ENCODE measurements at regions not wholly inside any gene's neighbourhood (a gene's known extent, or its start where the extent isn't known, plus 50 kb on each side); places are given as distances from the start of the nearest gene placed in this dataset.

- WGBS (ENCODE audit: insufficient coverage, insufficient read length), result no CpG with 5 or more reads among the region's 12 CpGs
- H3K27me3 ChIP-seq (ENCODE audit: control insufficient read depth, insufficient read depth, low read length), result no peaks in the 10 kb centered on the region
- no peaks in the 10 kb centered on the region for H3K36me3 ChIP-seq (ENCODE audit: control insufficient read depth, insufficient read depth, low read length)
- no peak overlapping the region for H3K4me3 ChIP-seq (ENCODE audit: low read length)
- H3K27ac ChIP-seq (ENCODE audit: low read length), result no peak overlapping the region
- peaks cover 9% of the 10 kb centered on the region for H3K4me1 ChIP-seq (ENCODE audit: control insufficient read depth, insufficient read depth, low read length)
- no peaks in the 10 kb centered on the region for H3K9me3 ChIP-seq (ENCODE audit: control insufficient read depth, insufficient read depth, low read length)
- no peak for DNase-seq (ENCODE audit: low read depth, low spot score)
These were observed 109.1 kb upstream of the ID2 start for GRCh38 chr2:8572712-8573233.

- Histone ChIP-seq H3K27me3 (ENCODE audit: control insufficient read depth, insufficient read depth, low read length) (no peaks in the 10 kb centered on the region), H3K27ac (ENCODE audit: low read length) (no peak overlapping the region), H3K4me1 (ENCODE audit: control insufficient read depth, insufficient read depth, low read length) (peaks cover 9% of the 10 kb centered on the region), H3K9me3 (ENCODE audit: control insufficient read depth, insufficient read depth, low read length) (no peaks in the 10 kb centered on the region), H3K4me3 (ENCODE audit: low read length) (no peak overlapping the region), H3K36me3 (ENCODE audit: control insufficient read depth, insufficient read depth, low read length) (no peaks in the 10 kb centered on the region)
- DNase-seq (ENCODE audit: low read depth, low spot score), result no peak
- WGBS (ENCODE audit: insufficient coverage, insufficient read length), result no CpG with 5 or more reads among the region's 22 CpGs
These were observed 108.5 kb upstream of the ID2 start for GRCh38 chr2:8573234-8573941.

DNA sequence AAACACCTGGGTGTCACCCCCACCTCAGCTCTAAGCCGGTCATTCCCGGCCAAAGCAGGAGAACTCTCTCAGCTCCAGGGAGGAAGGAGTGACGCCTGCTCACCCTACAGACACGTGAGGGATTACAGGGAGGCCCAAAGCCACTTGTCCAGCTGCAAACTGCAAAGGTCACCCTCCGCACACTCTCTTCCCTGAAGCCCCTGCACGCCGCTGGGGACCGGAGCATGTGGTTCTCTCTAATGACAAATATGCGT lies 108.0 kb upstream of the ID2 start:
- Histone ChIP-seq H3K27ac (ENCODE audit: low read length) (no peak overlapping the region), H3K36me3 (ENCODE audit: control insufficient read depth, insufficient read depth, low read length) (no peaks in the 10 kb centered on the region), H3K9me3 (ENCODE audit: control insufficient read depth, insufficient read depth, low read length) (no peaks in the 10 kb centered on the region), H3K4me3 (ENCODE audit: low read length) (no peak overlapping the region), H3K4me1 (ENCODE audit: control insufficient read depth, insufficient read depth, low read length) (peaks cover 9% of the 10 kb centered on the region), H3K27me3 (ENCODE audit: control insufficient read depth, insufficient read depth, low read length) (no peaks in the 10 kb centered on the region)
- no CpG with 5 or more reads among the region's 9 CpGs for WGBS (ENCODE audit: insufficient coverage, insufficient read length)
- no peak for DNase-seq (ENCODE audit: low read depth, low spot score)

DNA sequence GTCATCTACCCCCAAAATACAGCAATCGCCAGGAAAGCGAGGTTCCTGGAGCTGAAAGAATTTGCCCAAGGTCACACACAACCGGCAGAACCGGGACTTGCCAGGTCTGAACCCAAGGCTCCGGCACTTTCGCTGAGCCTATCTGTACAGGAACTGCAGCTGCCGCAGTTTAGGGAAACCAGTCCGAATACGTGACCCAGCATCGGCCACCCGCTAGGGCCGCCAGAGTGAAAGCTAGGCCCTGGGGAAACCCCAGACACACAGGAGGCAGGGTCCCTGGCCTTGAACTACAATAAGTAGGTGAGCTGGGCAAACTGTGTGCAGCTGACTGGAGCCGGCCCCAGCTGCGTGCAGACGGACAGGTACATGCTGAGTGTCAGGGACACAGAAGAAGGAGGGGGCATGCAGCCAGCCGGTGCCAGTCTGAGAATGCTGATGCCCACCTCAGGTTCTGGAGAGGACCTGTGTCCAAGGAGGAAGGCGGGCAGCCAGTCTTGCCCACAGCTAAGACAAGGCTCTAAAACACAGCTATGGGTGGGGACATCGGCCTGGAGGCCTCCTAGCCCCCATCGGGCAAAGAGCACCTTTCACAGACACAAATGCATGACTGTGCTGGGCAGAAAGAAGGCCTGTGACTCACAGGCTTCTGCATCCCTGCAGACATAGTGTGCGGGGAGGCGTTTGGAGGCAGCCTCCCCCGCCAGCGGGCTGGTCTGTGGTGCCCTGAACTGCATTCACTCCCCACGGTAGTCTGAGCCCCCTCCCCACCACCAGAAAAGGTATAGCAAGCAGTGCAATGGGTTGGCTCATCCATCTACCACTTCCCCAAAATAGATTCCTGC lies 107.4 kb upstream of the ID2 start:
- Histone ChIP-seq H3K27me3 (ENCODE audit: control insufficient read depth, insufficient read depth, low read length) (no peaks in the 10 kb centered on the region), H3K9me3 (ENCODE audit: control insufficient read depth, insufficient read depth, low read length) (no peaks in the 10 kb centered on the region), H3K36me3 (ENCODE audit: control insufficient read depth, insufficient read depth, low read length) (no peaks in the 10 kb centered on the region), H3K4me1 (ENCODE audit: control insufficient read depth, insufficient read depth, low read length) (peaks cover 9% of the 10 kb centered on the region), H3K27ac (ENCODE audit: low read length) (no peak overlapping the region), H3K4me3 (ENCODE audit: low read length) (no peak overlapping the region)
- DNase-seq (ENCODE audit: low read depth, low spot score), result no peak
- no CpG with 5 or more reads among the region's 24 CpGs for WGBS (ENCODE audit: insufficient coverage, insufficient read length)

GRCh38 chr2:8575038-8575833 lies 106.6 kb upstream of the ID2 start:
- Histone ChIP-seq H3K27me3 (ENCODE audit: control insufficient read depth, insufficient read depth, low read length) (no peaks in the 10 kb centered on the region), H3K4me1 (ENCODE audit: control insufficient read depth, insufficient read depth, low read length) (peaks cover 9% of the 10 kb centered on the region), H3K9me3 (ENCODE audit: control insufficient read depth, insufficient read depth, low read length) (no peaks in the 10 kb centered on the region), H3K36me3 (ENCODE audit: control insufficient read depth, insufficient read depth, low read length) (no peaks in the 10 kb centered on the region), H3K27ac (ENCODE audit: low read length) (no peak overlapping the region), H3K4me3 (ENCODE audit: low read length) (no peak overlapping the region)
- no peak for DNase-seq (ENCODE audit: low read depth, low spot score)
- WGBS (ENCODE audit: insufficient coverage, insufficient read length), result no CpG with 5 or more reads among the region's 24 CpGs

GRCh38 chr2:8575834-8576423 lies 105.9 kb upstream of the ID2 start:
- WGBS (ENCODE audit: insufficient coverage, insufficient read length), result no CpG with 5 or more reads among the region's 14 CpGs
- Histone ChIP-seq H3K4me3 (ENCODE audit: low read length) (no peak overlapping the region), H3K4me1 (ENCODE audit: control insufficient read depth, insufficient read depth, low read length) (peaks cover 11% of the 10 kb centered on the region)

GRCh38 chr2:8576525-8577167 lies 105.2 kb upstream of the ID2 start:
- WGBS (ENCODE audit: insufficient coverage, insufficient read length), result no CpG with 5 or more reads among the region's 12 CpGs
- no peaks in the 10 kb centered on the region for H3K27me3 ChIP-seq (ENCODE audit: control insufficient read depth, insufficient read depth, low read length)
- DNase-seq (ENCODE audit: low read depth, low spot score), result no peak
- H3K36me3 ChIP-seq (ENCODE audit: control insufficient read depth, insufficient read depth, low read length), result no peaks in the 10 kb centered on the region
- H3K27ac ChIP-seq (ENCODE audit: low read length), result no peak overlapping the region
- H3K4me3 ChIP-seq (ENCODE audit: low read length), result no peak overlapping the region
- peaks cover 11% of the 10 kb centered on the region for H3K4me1 ChIP-seq (ENCODE audit: control insufficient read depth, insufficient read depth, low read length)
- no peaks in the 10 kb centered on the region for H3K9me3 ChIP-seq (ENCODE audit: control insufficient read depth, insufficient read depth, low read length)

More at GRCh38 chr2:8575834-8576423, 105.9 kb upstream of the ID2 start:
- Histone ChIP-seq H3K9me3 (ENCODE audit: control insufficient read depth, insufficient read depth, low read length) (no peaks in the 10 kb centered on the region), H3K27ac (ENCODE audit: low read length) (no peak overlapping the region), H3K36me3 (ENCODE audit: control insufficient read depth, insufficient read depth, low read length) (no peaks in the 10 kb centered on the region), H3K27me3 (ENCODE audit: control insufficient read depth, insufficient read depth, low read length) (no peaks in the 10 kb centered on the region)
- no peak for DNase-seq (ENCODE audit: low read depth, low spot score)

DNA sequence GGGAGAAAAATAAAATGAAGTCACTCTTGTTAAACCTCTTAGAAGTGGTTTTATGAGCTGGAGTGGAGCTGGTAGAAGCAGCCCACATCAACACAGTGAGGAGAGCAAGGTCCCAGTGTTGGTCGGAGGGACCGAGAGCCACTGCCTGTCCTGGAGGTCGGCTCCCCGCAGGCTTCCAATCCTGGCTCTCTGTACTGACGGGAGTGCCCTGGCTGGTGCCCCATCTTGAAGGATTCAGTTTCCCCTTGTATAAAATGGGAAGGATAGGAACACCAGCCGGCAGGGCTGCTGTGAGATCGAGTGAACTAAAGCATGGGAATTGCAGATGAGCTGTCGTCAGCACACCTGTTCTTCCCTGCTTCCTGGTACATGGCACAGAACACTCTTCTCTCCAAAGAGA lies 104.3 kb upstream of the ID2 start:
- peaks cover 11% of the 10 kb centered on the region for H3K4me1 ChIP-seq (ENCODE audit: control insufficient read depth, insufficient read depth, low read length)
- no peak overlapping the region for H3K4me3 ChIP-seq (ENCODE audit: low read length)
- WGBS (ENCODE audit: insufficient coverage, insufficient read length), result no CpG with 5 or more reads among the region's 8 CpGs
- no peak for DNase-seq (ENCODE audit: low read depth, low spot score)
- no peaks in the 10 kb centered on the region for H3K9me3 ChIP-seq (ENCODE audit: control insufficient read depth, insufficient read depth, low read length)
- no peak overlapping the region for H3K27ac ChIP-seq (ENCODE audit: low read length)
- no peaks in the 10 kb centered on the region for H3K36me3 ChIP-seq (ENCODE audit: control insufficient read depth, insufficient read depth, low read length)
- H3K27me3 ChIP-seq (ENCODE audit: control insufficient read depth, insufficient read depth, low read length), result no peaks in the 10 kb centered on the region

DNA sequence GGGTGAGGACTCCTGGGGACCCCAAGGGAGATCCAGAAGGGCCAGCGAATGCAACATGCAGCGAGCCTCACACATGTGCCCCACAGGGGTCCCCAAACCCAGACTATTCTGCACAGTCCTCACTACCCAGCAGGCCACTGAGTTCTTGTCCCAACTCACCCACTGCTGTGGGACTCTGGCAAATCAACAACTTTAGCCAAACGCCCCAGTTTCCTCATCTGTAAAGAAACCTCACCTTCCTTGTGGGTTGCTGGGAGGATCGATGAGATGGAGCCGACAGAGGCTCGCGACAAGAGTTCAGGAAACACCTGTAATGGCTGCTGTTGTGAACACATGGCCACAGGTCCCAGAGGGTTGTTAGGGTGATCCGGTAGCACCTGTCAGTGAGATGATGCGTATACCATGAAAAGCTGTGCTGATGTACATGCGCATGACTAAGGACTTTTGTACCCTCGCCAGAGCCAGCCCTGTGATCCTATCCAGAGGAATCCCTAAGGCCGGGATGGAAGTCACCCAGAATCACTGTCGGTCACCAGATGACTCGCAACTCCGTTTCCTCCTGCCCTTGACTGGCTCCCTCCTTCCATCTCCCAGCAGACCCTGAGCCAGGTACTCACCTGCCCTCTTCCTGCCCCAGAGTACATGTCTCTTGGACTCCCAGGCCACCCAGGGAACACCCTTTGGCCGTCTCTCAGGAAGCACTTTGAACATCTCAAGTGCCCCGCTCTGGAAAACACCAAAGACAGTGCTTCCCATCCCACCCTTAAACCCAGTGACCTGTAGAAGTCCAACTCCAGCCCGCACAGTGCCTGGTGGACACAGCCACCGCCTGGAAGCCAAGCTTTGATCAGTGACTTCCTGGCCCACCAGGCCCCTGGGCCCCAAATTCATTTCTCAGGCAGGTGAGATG lies 103.3 kb upstream of the ID2 start:
- H3K4me3 ChIP-seq (ENCODE audit: low read length), result no peak overlapping the region
- H3K27me3 ChIP-seq (ENCODE audit: control insufficient read depth, insufficient read depth, low read length), result no peaks in the 10 kb centered on the region
- DNase-seq (ENCODE audit: low read depth, low spot score), result no peak
- no peaks in the 10 kb centered on the region for H3K36me3 ChIP-seq (ENCODE audit: control insufficient read depth, insufficient read depth, low read length)
- no peaks in the 10 kb centered on the region for H3K9me3 ChIP-seq (ENCODE audit: control insufficient read depth, insufficient read depth, low read length)
- H3K4me1 ChIP-seq (ENCODE audit: control insufficient read depth, insufficient read depth, low read length), result peaks cover 8% of the 10 kb centered on the region
- no CpG with 5 or more reads among the region's 19 CpGs for WGBS (ENCODE audit: insufficient coverage, insufficient read length)
- H3K27ac ChIP-seq (ENCODE audit: low read length), result no peak overlapping the region

All from iPS DF 6.9 (cell line).